ENCODE measurements at regions not wholly inside any gene's neighbourhood (a gene's known extent, or its start where the extent isn't known, plus 50 kb on each side); places are given as distances from the start of the nearest gene placed in this dataset. TPM values are rescaled to one million over a fixed set of nuclear protein-coding genes. Genes with fewer than 3 reads are reported as not detected.

DNA sequence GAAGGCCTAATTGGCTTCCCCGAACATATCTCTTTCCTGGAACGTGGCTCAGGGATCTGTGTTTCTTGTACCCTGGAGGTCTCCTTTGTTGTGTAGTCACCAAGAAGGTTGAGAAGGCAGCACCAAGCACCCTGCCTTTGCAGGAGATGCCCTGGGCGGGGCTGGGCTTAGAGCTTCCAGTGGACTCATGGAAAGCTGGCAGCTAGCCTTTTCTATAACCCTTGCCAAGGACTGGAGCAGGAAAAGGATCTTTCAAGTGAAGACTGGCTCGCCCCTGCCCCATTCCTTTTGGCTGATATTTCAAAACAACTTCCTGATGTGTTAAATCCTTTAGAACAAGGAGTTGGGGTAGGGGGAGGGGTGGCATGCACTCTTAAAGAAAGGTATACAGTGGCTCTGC is 58.9 kb upstream of the EPHA6 start:
- intact Hi-C loops (cut with micrococcal nuclease): loop anchor here (5.0 kb wide), 1 partner anchor 1187 kb away; no protein-coding TSS in a partner anchor
- peaks cover 2% of the 10 kb centered on the region for H3K27me3 Mint-ChIP-seq (ENCODE audit: low read depth)
- DNase-seq: no peak
- no peak overlapping the region for H3K4me3 Mint-ChIP-seq
- H3K4me1 Mint-ChIP-seq (ENCODE audit: low read depth): no peaks in the 10 kb centered on the region
- CTCF ChIA-PET: no interaction called here
- H3K36me3 Mint-ChIP-seq (ENCODE audit: low read depth): no peaks in the 10 kb centered on the region
- H3K27ac Mint-ChIP-seq: no peak overlapping the region
- H3K9me3 Mint-ChIP-seq: no peaks in the 10 kb centered on the region

GRCh38 chr3:96756516-96756915 is 57.9 kb upstream of the EPHA6 start:
- intact Hi-C loops (cut with micrococcal nuclease): loop anchor here (5.0 kb wide), 1 partner anchor 1186 kb away; no protein-coding TSS in a partner anchor
- H3K4me3 Mint-ChIP-seq: no peak overlapping the region
- no peaks in the 10 kb centered on the region for H3K36me3 Mint-ChIP-seq (ENCODE audit: low read depth)
- no peaks in the 10 kb centered on the region for H3K9me3 Mint-ChIP-seq
- H3K27me3 Mint-ChIP-seq (ENCODE audit: low read depth): peaks cover 2% of the 10 kb centered on the region
- no peaks in the 10 kb centered on the region for H3K4me1 Mint-ChIP-seq (ENCODE audit: low read depth)
- CTCF ChIA-PET: no interaction called here
- no peak for DNase-seq
- H3K27ac Mint-ChIP-seq: no peak overlapping the region

GRCh38 chr3:96760956-96761355 is 53.4 kb upstream of the EPHA6 start:
- peaks cover 2% of the 10 kb centered on the region for H3K27me3 Mint-ChIP-seq (ENCODE audit: low read depth)

More at GRCh38 chr3:96760956-96761355, 53.4 kb upstream of the EPHA6 start:
- CTCF ChIA-PET: no interaction called here
- Mint-ChIP-seq H3K36me3 (ENCODE audit: low read depth) (no peaks in the 10 kb centered on the region), H3K9me3 (no peaks in the 10 kb centered on the region), H3K4me3 (no peak overlapping the region), H3K27ac (no peak overlapping the region), H3K4me1 (ENCODE audit: low read depth) (no peaks in the 10 kb centered on the region)
- intact Hi-C loops (cut with micrococcal nuclease): no loop called here
- DNase-seq: no peak

Small RNAs in the stretch of these regions (microRNA-seq; reads per million reads assigned to microRNA genes)
- not detected for gene MIR8060 (ENCODE audit: borderline microRNAs expressed, borderline replicate concordance)

Measured in activated naive CD4-positive, alpha-beta T cell treated with anti-CD3 and anti-CD28 coated beads for 36 hours (primary cell).